ENCODE measurements at regions not wholly inside any gene's neighbourhood (a gene's known extent, or its start where the extent isn't known, plus 50 kb on each side); places are given as distances from the start of the nearest gene placed in this dataset.

GRCh38 chr2:147450661-147451510 is 393.9 kb upstream of the ACVR2A start:
- no peak for ATAC-seq
- no peak for TF ChIP-seq RARB (CRISPR knock-in tag; IDR thresholded peaks at IDR 0.05)
- no peak for TF ChIP-seq ZNF8 (CRISPR knock-in tag; IDR thresholded peaks at IDR 0.05)
- no peak for TF ChIP-seq TCF4 (CRISPR knock-in tag; IDR thresholded peaks at IDR 0.05; ENCODE audit: borderline replicate concordance)
- TF ChIP-seq ZC3H10 (CRISPR knock-in tag; IDR thresholded peaks at IDR 0.05) = no peak
- TF ChIP-seq CSDC2 (CRISPR knock-in tag; IDR thresholded peaks at IDR 0.05) = no peak
- TF ChIP-seq TSHZ2 (CRISPR knock-in tag; IDR thresholded peaks at IDR 0.05) = no peak
- no peak for TF ChIP-seq BACH2 (CRISPR knock-in tag; IDR thresholded peaks at IDR 0.05; ENCODE audit: borderline replicate concordance)
- no peak for TF ChIP-seq SNAI2 (CRISPR knock-in tag; IDR thresholded peaks at IDR 0.05)
- no peak for TF ChIP-seq PATZ1 (CRISPR knock-in tag; IDR thresholded peaks at IDR 0.05; ENCODE audit: borderline replicate concordance)
- TF ChIP-seq ARNTL (CRISPR knock-in tag; IDR thresholded peaks at IDR 0.05; ENCODE audit: borderline replicate concordance, low read depth) = no peak
- no peak for TF ChIP-seq OSR1 (CRISPR knock-in tag; IDR thresholded peaks at IDR 0.05)
- no peak for TF ChIP-seq GLIS3 (CRISPR knock-in tag; IDR thresholded peaks at IDR 0.05)
- no peak for TF ChIP-seq TOX (CRISPR knock-in tag; IDR thresholded peaks at IDR 0.05; ENCODE audit: borderline replicate concordance)
- no peak for TF ChIP-seq CSRNP3 (CRISPR knock-in tag; IDR thresholded peaks at IDR 0.05)
- TF ChIP-seq ZFP30 (CRISPR knock-in tag; IDR thresholded peaks at IDR 0.05) = no peak
- no peak for TF ChIP-seq ZNF565 (CRISPR knock-in tag; conservative IDR thresholded peaks at IDR 0.05; ENCODE audit: low read depth)
- TF ChIP-seq ESRRG (CRISPR knock-in tag; IDR thresholded peaks at IDR 0.05) = no peak
- no peak for TF ChIP-seq CREB5 (CRISPR knock-in tag; IDR thresholded peaks at IDR 0.05; ENCODE audit: low read depth)
- no peak for TF ChIP-seq ZNF70 (CRISPR knock-in tag; IDR thresholded peaks at IDR 0.05)

GRCh38 chr2:147449323-147449991 is 395.4 kb upstream of the ACVR2A start:
- no peak for ATAC-seq
- TF ChIP-seq PATZ1 (CRISPR knock-in tag; IDR thresholded peaks at IDR 0.05; ENCODE audit: borderline replicate concordance) (no peak), TSHZ2 (CRISPR knock-in tag; IDR thresholded peaks at IDR 0.05) (no peak), ZFP3 (CRISPR knock-in tag; IDR thresholded peaks at IDR 0.05) (no peak), ZC3H10 (CRISPR knock-in tag; IDR thresholded peaks at IDR 0.05) (no peak), ESRRG (CRISPR knock-in tag; IDR thresholded peaks at IDR 0.05) (no peak), ISL1 (CRISPR knock-in tag; IDR thresholded peaks at IDR 0.05) (no peak), SNAI2 (CRISPR knock-in tag; IDR thresholded peaks at IDR 0.05) (no peak), ZFP30 (CRISPR knock-in tag; IDR thresholded peaks at IDR 0.05) (no peak), GLIS3 (CRISPR knock-in tag; IDR thresholded peaks at IDR 0.05) (no peak), TOX (CRISPR knock-in tag; IDR thresholded peaks at IDR 0.05; ENCODE audit: borderline replicate concordance) (no peak), CSDC2 (CRISPR knock-in tag; IDR thresholded peaks at IDR 0.05) (no peak), OSR1 (CRISPR knock-in tag; IDR thresholded peaks at IDR 0.05) (no peak), RARB (CRISPR knock-in tag; IDR thresholded peaks at IDR 0.05) (no peak), ZNF70 (CRISPR knock-in tag; IDR thresholded peaks at IDR 0.05) (no peak), CSRNP3 (CRISPR knock-in tag; IDR thresholded peaks at IDR 0.05) (no peak), TCF4 (CRISPR knock-in tag; IDR thresholded peaks at IDR 0.05; ENCODE audit: borderline replicate concordance) (no peak), ZNF565 (CRISPR knock-in tag; conservative IDR thresholded peaks at IDR 0.05; ENCODE audit: low read depth) (no peak), BACH2 (CRISPR knock-in tag; IDR thresholded peaks at IDR 0.05; ENCODE audit: borderline replicate concordance) (no peak)
